ENCODE measurements at regions not wholly inside any gene's neighbourhood (a gene's known extent, or its start where the extent isn't known, plus 50 kb on each side); places are given as distances from the start of the nearest gene placed in this dataset.

DNA sequence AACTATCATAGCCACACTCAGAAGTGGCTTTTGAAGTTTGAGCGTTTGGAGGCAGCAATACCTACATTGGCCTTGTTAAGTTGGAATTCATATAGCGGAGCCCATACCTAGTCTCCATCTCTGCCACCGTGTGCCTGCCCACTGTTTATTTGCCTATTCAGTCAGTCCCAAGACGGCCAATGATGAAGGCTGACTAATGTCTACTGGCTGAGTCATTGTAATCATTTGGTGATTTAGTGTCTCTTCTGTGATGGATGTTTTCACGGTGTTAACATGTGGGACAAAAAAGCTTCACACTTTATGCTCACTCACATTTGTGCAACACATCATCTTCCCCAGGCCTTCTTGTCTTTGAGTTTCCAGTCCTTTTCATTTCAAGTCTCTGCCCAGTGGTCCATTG is 92.6 kb upstream of the PBX1 start:
- DNase-seq = no peak

DNA sequence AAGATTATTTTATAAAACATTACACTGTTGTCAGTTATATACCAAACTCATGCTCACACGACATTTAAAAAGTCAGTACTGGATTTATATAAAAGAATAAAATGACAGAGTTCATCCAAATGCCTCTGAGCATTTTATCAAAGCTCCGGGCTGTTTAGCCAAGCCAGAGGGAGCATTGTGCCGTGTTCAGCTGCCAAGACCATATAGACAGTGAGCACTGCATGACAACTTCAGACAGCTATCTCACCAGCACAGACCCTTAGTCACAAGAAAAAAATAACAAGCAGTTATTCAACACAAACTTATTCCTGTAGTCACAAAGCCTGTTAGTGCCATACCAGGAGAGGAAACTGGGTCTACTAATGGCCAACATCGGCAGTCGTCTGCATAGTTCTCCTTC is 88.0 kb upstream of the PBX1 start:
- DNase-seq = no peak

DNA sequence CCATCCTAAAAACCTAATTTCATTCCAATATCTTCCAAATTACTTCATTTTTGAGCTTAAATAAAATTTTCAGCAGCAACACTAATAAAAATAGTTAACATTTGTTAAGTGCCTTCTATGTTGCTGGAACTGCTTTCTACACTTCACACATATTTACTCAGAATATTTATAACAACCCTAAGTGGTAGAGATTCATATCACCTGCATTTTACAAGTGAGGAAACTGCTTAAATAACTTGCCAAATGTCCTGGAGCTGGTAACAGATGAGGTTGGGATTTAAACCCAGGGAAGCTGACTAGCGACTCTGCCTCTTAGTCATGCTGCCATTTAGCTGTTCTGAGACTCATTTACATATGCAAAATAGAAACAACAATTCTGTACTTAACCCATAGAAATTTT is 86.1 kb upstream of the PBX1 start:
- no peak for DNase-seq

DNA sequence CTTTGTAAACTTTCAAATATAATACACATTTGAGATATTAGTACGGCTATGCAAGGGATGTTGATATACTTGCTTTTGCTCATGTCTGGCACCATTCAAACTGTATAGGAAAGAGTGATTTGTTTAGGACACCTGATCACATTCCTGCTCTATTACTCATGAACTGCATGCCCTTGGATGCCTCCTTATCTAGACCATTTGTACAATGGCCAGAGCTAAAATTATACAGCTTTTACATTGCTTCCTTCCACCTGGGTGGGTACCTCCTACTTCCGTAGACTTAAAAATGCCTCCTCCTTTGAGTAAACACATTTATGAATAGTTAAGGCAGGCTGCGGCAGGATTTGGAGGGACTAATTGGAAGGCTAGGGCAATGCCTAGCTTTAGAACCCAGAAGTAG is 85.4 kb upstream of the PBX1 start:
- no peak for DNase-seq

DNA sequence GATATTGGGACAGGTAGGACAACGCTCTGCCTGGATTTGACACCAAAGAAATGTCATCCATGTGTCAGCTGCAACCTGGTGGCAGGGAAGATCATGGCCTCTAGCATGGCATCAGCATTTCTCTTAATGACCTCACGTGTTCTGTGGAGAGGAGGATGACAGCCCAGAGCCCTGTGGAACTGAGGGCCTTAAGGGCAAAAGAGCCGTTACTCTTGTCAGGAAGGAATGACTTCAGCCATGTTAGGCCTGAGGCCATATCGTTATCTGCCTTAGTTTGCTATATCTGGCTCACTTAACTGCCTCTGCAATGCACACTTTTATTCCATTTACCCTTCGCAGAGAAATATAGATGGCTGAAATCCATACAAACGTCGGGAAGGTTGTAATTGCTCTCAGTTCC is 83.2 kb upstream of the PBX1 start:
- DNase-seq = no peak

DNA sequence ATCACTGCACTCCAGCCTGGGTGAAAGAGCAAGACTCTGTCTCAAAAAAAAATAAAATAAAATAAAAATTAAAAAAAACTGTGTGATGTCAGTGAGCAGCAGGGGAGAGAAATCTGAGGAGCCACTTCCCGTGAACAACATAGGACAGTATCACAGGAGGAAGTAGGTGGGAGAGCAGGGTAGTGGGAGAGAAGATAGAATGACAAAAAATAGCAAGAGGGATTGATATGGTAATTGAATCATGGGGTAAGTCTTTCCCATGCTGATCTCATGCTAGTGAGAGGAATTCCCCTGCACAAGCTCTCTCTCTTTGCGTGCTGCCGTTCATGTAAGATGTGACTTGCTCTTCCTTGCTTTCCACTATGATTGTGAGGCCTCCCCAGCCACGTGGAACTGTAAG is 81.6 kb upstream of the PBX1 start:
- DNase-seq = no peak

DNA sequence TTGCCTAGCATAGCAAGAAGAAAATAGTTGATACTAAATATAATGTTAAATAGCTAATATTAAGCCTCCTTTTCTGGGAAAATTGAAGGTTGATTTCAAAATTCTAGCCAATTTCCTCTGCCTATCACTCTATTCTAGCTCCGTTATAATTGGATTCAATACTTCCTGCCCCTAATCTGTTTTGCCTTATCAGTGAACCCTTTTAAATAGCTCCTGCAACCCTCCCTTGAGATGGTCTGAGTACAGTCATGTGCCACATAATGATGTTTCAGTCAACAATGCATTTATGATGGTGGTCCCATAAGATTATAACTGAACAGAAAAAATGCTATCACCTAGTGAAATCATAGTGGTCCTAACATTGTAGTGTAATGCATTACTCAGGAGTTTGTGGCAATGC is 79.7 kb upstream of the PBX1 start:
- no peak for DNase-seq

DNA sequence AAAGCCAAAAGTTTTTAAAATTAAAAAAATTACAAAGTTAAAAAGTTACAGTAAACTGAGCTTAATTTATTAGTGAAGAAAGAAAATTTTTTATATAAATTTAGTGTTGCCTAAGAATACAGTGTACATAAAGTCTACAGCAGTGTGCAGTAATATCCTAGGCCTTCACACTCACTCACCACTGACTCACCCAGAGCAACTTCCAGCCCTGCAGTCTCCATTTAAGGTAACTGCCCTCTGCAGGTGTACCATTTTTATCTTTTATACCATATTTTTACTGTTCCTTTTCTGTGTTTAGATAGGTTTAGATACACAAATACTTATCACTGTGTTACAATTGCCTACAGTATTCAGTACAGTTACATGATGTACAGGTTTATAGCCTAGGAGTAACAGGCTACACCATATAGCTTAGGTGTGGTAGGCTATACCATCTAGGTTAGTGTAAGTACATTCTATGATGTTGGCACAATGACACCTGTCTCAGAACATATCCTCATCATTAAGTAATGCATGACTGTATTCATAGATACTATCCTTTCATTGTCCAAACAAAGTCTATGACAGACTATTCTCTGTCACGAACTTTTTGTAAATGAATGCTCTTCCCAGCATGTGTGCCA is 78.6 kb upstream of the PBX1 start:
- no peak for DNase-seq

DNA sequence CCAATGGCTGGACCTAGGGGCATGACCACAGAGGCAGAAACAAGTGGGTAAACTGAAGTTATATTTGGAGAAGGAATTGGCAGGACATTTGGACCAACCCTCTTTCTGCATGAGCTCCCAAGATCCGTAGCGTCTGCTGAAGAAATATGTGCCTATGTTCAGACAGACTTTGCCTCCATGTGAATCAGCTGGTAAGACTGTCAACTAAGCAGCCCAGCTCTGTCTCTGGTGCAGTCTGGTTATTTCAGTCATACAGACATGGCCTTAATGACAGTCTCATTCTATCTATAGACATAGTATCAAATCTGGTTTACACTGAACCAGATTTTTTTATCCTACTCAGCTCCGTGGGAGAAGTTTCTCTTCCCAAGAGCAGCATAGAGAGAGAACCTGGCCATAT is 63.1 kb upstream of the PBX1 start:
- no peak for DNase-seq

DNA sequence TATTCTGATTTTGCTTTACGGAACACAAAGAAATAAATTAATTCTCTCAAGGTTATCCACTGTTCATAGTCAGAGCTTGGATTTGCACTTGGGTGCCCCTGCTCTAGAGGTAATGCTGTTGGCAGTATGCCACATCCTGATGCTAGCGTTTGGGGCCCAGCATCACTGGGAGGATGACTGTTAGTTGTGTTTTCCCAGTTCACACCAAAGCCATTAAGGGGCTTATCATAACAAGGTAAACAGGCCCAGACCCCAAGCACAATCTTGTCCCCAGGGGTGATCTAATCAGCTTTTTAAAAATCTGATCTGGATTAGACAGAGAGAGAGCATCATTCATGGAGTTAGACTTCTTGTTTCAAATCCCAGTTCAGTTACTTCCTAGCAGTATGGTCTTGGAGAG is 60.2 kb upstream of the PBX1 start:
- no peak for DNase-seq

DNA sequence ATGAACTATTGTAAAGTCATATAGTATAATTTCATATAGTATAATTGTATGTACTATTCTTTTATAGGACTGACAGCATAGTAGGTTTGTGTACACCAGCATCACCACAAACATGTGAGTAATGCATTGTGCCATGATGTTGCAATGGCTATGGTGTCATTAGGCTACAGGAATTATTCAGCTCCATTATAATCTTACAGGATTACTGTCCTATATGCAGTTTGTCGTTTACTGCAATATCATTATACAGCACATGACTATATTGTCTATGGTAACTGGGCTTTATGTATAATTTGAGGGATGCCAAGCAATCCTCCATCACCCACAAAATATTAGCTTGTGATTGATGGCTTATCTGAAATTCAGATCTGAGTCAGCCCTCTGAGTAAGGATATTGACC is 54.2 kb upstream of the PBX1 start:
- no peak for DNase-seq

All from NCI-H1694 (cell line).